Stimulated activated CD4-positive, alpha-beta T cell treated with anti-CD3 and anti-CD28 coated beads, Interleukin-12 subunit alpha, Interleukin-12 subunit beta, amount 100 ng/mL, for 24 hours (primary cell): ENCODE measurements at regions not wholly inside any gene's neighbourhood (a gene's known extent, or its start where the extent isn't known, plus 50 kb on each side); places are given as distances from the start of the nearest gene placed in this dataset.
"Not testable (repeated sequence)": the region's sequence is repeated elsewhere in the genome, so short reads cannot be mapped to it uniquely, and the experiment has no call there.

Source experiments
- DNase-seq, 2 experiments: peaks; one replicate each; pipeline ENCODE4 v3.0.0-alpha.2; 2020; ENCODE audit warnings: low read depth in 2 of 2

GRCh38 chr6:53446151-53446550 lies 97.4 kb upstream of the ELOVL5 start:
- DNase-seq, result no peak

DNA sequence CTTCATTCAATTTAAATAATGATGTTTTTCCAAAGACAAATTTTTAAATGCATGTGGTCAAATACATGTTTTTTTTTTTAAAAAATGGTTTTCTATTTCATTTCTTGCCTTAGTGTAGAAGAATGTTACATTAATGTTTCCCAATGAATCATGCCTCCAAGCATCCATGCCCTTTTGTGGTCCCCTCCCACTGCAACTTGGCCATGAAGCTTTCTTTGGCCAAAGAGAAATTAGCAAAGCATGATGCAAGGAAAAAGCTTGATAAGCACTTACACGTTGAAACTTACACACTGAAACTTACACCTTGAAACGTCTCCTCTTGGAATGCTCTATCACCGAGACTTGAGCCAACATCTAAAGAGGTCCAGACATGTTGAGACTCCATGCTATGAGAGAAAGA lies 93.0 kb upstream of the ELOVL5 start:
- DNase-seq, result no peak

DNA sequence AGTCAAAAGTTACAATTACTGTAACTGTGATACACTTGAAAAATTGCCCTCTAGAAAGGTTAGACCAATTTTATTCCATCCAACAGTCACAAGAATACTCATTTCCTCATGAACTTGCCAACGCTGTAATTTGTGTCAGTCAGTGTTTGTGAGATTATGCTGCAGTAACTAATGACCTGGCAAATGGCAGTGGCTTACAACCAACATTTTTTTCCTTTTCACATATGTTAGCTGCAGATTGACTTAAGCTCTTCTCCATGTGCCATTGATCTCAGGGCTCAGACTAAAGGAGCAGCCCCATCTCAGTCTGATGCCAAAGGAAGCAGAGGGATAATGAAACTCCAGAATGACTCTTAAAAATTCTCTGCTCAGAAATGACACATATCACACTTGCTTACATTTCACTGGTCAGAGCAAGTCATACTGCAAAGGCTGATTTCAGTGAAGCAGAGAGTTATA lies 92.3 kb upstream of the ELOVL5 start:
- DNase-seq, result no peak

GRCh38 chr6:53440336-53440945 lies 91.7 kb upstream of the ELOVL5 start:
- DNase-seq, result no peak

DNA sequence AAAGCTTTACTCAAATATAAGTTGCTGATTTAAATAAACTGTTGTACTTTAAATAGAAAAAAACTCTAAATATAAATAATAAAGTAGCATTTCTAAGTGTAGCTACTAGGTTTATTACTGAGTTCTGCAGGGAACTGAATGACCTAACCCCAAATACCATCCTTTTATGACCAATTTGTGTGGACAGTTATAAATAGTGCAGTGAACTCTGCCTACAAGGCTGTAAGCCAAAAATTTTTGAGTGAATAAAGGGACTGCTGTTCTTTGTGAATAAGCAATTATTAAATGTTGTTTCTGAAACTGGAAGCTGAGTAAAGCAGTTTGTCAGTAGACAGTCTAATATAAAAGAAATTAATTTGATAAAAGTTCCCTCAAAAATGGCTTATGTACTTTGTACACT lies 90.8 kb upstream of the ELOVL5 start:
- DNase-seq, result no peak

- DNase-seq, result no peak
Observed at GRCh38 chr6:53437557-53438202, 88.9 kb upstream of the ELOVL5 start.

GRCh38 chr6:53436526-53437303 lies 88.0 kb upstream of the ELOVL5 start:
- DNase-seq, result no peak

DNA sequence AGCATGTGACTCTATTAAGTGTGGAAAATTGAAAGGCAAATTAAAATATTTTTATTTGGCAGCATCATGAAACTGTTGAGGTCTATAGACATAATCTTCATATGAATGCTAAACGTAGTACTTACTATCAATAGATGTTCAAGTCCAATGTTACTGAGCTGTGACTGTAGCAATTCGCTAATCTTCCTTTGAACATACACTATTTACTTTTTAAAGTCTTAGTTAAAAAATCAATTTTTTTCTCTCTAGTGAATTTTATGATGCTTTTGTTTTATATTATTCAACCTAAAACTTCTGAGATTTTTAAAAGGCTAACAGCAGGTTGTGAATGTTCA lies 85.2 kb upstream of the ELOVL5 start:
- DNase-seq, result no peak

GRCh38 chr6:53433261-53433950 lies 84.7 kb upstream of the ELOVL5 start:
- no peak for DNase-seq

DNA sequence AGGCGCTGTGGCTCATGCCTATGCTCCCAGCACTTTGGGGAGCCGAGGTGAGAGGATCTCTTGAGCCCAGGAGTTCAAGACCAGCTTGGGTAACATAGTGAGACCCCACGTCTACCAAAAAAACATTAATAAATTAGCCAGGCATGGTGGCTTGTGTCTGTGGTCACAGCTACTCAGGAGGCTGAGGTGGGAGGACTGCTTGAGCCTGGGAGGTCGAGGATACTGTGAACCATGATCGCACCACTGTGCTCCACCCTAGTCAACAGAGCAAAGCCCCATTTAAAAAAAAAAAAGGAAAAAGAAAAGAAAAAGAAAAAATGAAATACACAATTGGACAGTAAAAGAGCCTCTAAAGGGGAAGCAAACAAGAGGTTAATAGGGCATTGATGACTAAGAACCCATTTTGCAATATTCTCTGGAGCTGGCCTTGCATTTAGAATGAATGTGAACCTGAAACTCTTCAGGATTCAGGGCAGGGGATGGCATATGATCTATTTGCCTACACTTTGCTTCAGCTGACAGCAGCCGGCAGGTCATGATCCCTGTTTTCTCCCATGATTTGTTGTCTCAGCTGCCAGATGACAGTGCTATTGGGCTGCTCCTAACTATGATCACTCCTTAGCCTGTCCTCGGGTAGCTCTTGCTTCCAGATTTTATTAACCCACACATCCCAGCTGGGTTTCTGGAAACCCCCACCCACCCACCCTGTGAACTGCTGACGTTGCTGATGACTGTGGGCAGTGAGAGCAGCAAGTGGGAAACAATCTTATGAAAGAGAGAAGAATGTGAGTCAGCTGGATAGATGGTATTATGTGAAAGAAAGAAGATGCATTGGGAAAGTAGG lies 83.8 kb upstream of the ELOVL5 start:
- no peak for DNase-seq

GRCh38 chr6:53431704-53432103 lies 83.0 kb upstream of the ELOVL5 start:
- DNase-seq, result no peak

DNA sequence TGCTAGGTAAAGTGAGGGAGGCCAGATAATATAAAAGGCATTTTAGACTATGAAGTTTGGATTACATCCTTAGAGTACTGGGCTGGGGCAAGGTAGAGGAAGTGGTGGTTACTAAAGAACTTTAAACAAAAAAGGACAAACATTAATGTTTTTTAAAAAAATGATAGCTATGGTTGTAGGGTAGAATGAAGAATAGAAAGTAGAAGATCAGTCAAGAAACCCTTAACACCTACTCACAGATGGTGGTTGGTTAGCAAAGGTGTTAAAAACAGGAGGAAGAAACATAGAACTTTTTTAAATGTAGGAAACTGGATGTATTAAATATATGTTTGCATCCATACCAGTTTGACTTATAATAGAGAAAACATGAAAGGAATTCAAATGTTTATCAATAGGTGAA lies 80.7 kb upstream of the ELOVL5 start:
- no peak for DNase-seq

GRCh38 chr6:53428886-53429285 lies 80.1 kb upstream of the ELOVL5 start:
- DNase-seq, result no peak

DNA sequence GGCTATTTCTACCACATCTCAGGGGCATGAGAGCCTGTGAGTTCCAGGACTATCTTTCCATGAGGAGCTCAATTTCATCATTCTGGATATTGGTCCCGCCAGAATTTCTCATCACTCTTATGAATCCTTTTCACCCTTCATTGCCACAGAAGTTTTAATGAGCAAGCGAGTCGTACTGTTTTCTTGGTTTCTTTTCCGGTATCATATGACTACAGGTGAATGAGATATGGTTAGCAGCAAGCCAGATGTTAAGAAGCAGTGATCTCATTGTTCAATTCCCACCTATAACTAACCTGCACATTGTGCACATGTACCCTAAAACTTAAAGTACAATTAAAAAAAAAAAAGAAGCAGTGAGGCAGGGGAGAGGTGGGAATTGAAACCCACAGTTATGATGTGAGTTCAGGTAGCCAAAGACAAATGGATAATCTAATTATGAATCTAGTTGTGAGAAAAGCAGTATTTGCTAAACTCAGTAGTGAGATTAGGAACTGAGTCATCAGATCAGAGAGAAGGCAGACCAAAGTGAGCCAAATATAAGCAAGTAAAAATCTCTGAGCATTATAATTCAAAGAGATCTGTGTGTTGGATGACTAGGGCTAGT lies 78.0 kb upstream of the ELOVL5 start:
- no peak for DNase-seq

- DNase-seq, result no peak
Observed at GRCh38 chr6:53426117-53426516, 77.4 kb upstream of the ELOVL5 start.

DNA sequence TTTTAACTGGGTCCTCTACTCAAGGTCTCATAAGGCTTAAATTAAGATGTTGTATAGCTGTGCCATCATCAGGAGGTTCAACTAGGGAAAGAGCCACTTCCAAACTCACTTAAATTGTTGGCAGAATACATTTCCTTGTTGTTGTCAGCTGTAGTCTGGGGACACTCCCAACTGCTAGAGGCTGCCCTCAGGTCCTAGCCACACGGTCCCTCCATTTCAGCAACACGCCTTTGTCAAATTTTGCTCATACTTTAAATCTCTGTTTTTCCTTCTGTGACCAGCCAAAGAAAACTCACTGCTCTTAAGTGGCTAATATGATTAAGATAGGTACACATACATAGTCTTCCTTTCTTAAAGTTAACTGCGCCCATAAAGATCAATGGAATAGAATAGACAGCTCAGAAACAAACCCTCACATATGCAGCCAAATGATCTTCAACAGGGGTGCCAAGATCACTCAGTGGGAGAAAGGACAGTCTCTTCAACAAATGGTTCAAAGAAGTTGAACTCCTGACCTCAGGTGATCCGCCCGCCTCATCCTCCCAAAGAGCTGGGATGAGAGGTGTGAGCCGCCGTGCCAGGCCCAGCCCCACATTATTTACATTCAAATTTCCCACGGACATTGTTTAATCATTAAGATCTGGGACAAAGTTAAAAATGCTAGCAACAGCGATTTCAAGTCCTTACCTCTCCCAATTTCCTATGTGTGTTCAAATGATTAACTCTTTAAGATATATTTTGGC lies 76.4 kb upstream of the ELOVL5 start:
- no peak for DNase-seq

DNA sequence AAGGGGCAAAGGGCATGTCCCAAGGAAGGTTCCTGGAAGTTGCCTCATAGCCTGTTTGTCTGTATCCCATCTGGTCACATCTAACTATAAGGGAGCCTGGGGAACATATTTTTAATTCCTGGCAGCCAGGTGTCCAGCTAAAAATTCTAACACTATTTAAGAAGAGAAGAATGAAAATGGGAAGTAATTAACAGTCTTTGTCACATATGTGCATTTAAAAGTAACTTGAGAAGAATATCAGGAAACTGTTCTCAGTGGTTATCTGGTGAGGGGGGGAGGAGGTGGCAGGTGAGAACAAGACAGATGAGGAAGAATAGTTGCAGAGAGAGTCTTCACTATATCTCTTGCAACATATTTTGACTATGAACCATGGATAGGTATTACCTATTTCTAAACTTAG lies 75.5 kb upstream of the ELOVL5 start:
- no peak for DNase-seq

DNA sequence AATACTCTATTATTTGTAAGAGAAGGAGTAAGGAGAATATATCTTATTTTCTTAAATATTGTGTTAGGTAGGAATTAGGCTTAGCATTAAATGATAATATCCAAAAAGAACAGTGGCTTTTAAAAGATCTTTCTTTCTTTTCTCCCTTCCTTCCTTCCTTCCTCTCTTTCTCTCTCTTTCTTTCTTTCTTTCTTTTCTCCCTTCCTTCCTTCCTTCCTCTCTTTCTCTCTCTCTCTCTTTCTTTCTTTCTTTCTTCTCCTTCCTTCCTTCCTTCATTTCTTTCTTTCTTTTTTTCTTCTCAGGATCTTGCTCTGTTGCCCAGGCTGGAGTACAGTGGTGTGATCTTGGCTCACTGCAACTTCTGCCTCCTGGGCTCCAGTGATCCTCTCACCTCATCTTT lies 74.8 kb upstream of the ELOVL5 start:
- not testable (repeated sequence) for DNase-seq

- DNase-seq, result no peak
Observed at GRCh38 chr6:53419026-53419425, 70.3 kb upstream of the ELOVL5 start.

DNA sequence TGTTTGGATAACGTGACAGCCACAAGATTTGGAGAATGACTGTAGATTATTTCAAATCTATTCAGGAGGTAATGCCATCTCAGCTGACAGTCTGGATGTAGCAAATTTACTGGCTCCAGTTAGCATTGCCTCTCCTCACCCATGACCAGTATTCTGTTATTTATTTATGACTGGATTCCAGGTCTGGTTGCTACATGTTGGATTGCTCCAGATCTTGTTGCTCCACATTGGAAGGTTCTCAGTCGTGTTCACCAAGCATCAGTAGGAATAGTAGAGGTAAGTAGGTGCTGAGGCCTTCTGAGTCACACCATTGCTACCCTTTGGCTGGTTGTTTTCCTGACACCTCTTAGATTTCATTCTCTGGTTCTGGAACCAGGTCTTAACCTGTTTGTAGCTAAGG lies 69.5 kb upstream of the ELOVL5 start:
- no peak for DNase-seq

- no peak for DNase-seq
Observed at GRCh38 chr6:53417141-53417540, 68.4 kb upstream of the ELOVL5 start.
